Mesendoderm (in vitro differentiated cells): ENCODE measurements at regions not wholly inside any gene's neighbourhood (a gene's known extent, or its start where the extent isn't known, plus 50 kb on each side); places are given as distances from the start of the nearest gene placed in this dataset.

Source experiments
- DNase-seq: peaks from one replicate; pipeline ENCODE4 v3.0.0; 2013
- H2AK5ac ChIP-seq: 2 replicates; pipeline ENCODE4 v1.6.1; 2013; ENCODE audit warnings: low read length, inconsistent platforms
- H2BK120ac ChIP-seq: 2 replicates; pipeline ENCODE4 v1.6.1; 2013; ENCODE audit warnings: low read depth, mild to moderate bottlenecking, low read length, moderate library complexity, mixed read lengths
- H2BK15ac ChIP-seq: replicated peaks from 2 replicates; pipeline ENCODE4 v1.6.1; 2013; ENCODE audit warnings: low read depth, mild to moderate bottlenecking, moderate library complexity
- H2BK5ac ChIP-seq: 2 replicates; pipeline ENCODE4 v1.6.1; 2013; ENCODE audit warnings: low read length, inconsistent platforms
- H3K18ac ChIP-seq: 2 replicates; pipeline ENCODE4 v1.6.1; 2013; ENCODE audit warnings: mild to moderate bottlenecking, low read length, mixed read lengths
- H3K23ac ChIP-seq: one replicate; pipeline ENCODE4 v1.6.1; 2013; ENCODE audit warnings: low read length
- H3K27ac ChIP-seq: 2 replicates; pipeline ENCODE4 v1.5.1; 2013; ENCODE audit warnings: low read depth, mild to moderate bottlenecking, inconsistent platforms, low read length, moderate library complexity
- H3K27me3 ChIP-seq: 2 replicates; pipeline ENCODE4 v1.6.1; 2013; ENCODE audit warnings: low read length, control low read depth, mild to moderate bottlenecking, inconsistent platforms; ENCODE audit not compliant: insufficient read depth, poor library complexity
- H3K36me3 ChIP-seq: 2 replicates; pipeline ENCODE4 v1.6.1; 2013; ENCODE audit warnings: low read length, inconsistent platforms; ENCODE audit not compliant: control insufficient read depth, insufficient read depth
- H3K4ac ChIP-seq: one replicate; pipeline ENCODE4 v1.6.1; 2013; ENCODE audit warnings: low read depth, mild to moderate bottlenecking, low read length, moderate library complexity
- H3K4me1 ChIP-seq: 2 replicates; pipeline ENCODE4 v1.6.1; 2013; ENCODE audit warnings: low read depth, low read length, inconsistent platforms; ENCODE audit not compliant: control insufficient read depth
- H3K4me2 ChIP-seq: 2 replicates; pipeline ENCODE4 v1.6.1; 2013; ENCODE audit warnings: low read length
- H3K4me3 ChIP-seq: 2 replicates; pipeline ENCODE4 v1.5.1; 2013; ENCODE audit warnings: mild to moderate bottlenecking, low read length
- H3K56ac ChIP-seq: one replicate; pipeline ENCODE4 v1.6.1; 2013; ENCODE audit warnings: low read length
- H3K79me1 ChIP-seq: 2 replicates; pipeline ENCODE4 v1.6.1; 2013; ENCODE audit warnings: low read length, inconsistent platforms
- H3K79me2 ChIP-seq: 2 replicates; pipeline ENCODE4 v1.6.1; 2013; ENCODE audit warnings: mild to moderate bottlenecking, low read length; ENCODE audit not compliant: control insufficient read depth, insufficient read depth
- H3K9ac ChIP-seq: 2 replicates; pipeline ENCODE4 v1.6.1; 2013; ENCODE audit warnings: low read length, inconsistent platforms
- H4K5ac ChIP-seq: one replicate; pipeline ENCODE4 v1.6.1; 2013; ENCODE audit warnings: low read length
- H4K8ac ChIP-seq: one replicate; pipeline ENCODE4 v1.6.1; 2013; ENCODE audit warnings: low read depth, mild to moderate bottlenecking, control low read depth, low read length, moderate library complexity
- WGBS: extraction: QIAGEN DNeasy Blood & Tissue Kit; methylation state at CpG from one replicate; pipeline ENCODE4 v1.1.7; 2013; ENCODE audit warnings: low lambda C conversion rate, missing lambda C conversion rate; ENCODE audit not compliant: insufficient coverage; ENCODE audit errors: extremely low coverage; 5-methylcytosine and 5-hydroxymethylcytosine counted together

GRCh38 chr6:166004876-166005275 is 162.8 kb downstream of the TBXT start:
- WGBS = no CpG with 5 or more reads among the region's 12 CpGs
- Histone ChIP-seq H3K23ac (no peak overlapping the region), H3K79me2 (no peaks in the 10 kb centered on the region), H3K4me1 (peaks cover 6% of the 10 kb centered on the region), H3K56ac (no peak overlapping the region), H4K5ac (no peak overlapping the region), H2AK5ac (no peak overlapping the region), H2BK5ac (no peak overlapping the region), H3K79me1 (no peaks in the 10 kb centered on the region), H3K27me3 (peaks cover 30% of the 10 kb centered on the region), H2BK120ac (no peak overlapping the region), H2BK15ac (no peak overlapping the region), H3K27ac (no peak overlapping the region), H3K4me2 (no peak overlapping the region), H4K8ac (no peak overlapping the region), H3K9ac (no peak overlapping the region), H3K36me3 (no peaks in the 10 kb centered on the region), H3K18ac (no peak overlapping the region), H3K4me3 (no peak overlapping the region), H3K4ac (no peak overlapping the region)
- DNase-seq = no peak

DNA sequence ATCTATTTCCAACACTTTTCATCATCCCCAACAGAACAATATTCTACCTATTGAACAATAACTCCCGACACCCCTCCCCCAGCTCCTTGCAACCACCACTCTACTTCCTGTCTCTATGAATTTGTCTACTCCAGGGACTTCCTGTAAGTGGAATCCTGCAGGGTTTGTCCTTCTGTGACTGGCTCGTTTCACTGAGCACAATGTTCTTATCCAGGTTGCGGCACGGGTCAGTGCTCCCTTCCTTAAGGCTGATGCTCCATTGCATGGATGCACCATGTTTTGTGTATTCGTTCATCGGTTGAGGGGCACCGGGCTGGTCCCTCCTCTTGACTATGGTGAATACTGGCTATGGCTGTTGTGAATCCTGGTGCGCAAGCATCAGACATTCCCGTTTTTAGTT is 163.2 kb downstream of the TBXT start:
- no peaks in the 10 kb centered on the region for H3K79me1 ChIP-seq
- no peak overlapping the region for H2BK15ac ChIP-seq
- no peak overlapping the region for H4K8ac ChIP-seq
- H2BK120ac ChIP-seq = no peak overlapping the region
- H3K4me1 ChIP-seq = peaks cover 6% of the 10 kb centered on the region
- H3K27me3 ChIP-seq = peaks cover 27% of the 10 kb centered on the region
- H3K27ac ChIP-seq = no peak overlapping the region
- no peak overlapping the region for H2BK5ac ChIP-seq
- H3K4ac ChIP-seq = no peak overlapping the region
- no peak overlapping the region for H4K5ac ChIP-seq
- no peak for DNase-seq
- WGBS = no CpG with 5 or more reads among the region's 9 CpGs
- H3K4me2 ChIP-seq = no peak overlapping the region
- H3K56ac ChIP-seq = no peak overlapping the region
- H3K18ac ChIP-seq = no peak overlapping the region
- H3K9ac ChIP-seq = no peak overlapping the region
- H2AK5ac ChIP-seq = no peak overlapping the region
- H3K36me3 ChIP-seq = no peaks in the 10 kb centered on the region
- no peak overlapping the region for H3K4me3 ChIP-seq
- H3K23ac ChIP-seq = no peak overlapping the region
- no peaks in the 10 kb centered on the region for H3K79me2 ChIP-seq

- Histone ChIP-seq H2AK5ac (no peak overlapping the region), H3K27ac (no peak overlapping the region), H2BK120ac (no peak overlapping the region), H3K4ac (no peak overlapping the region), H3K18ac (no peak overlapping the region), H3K4me3 (no peak overlapping the region), H3K23ac (no peak overlapping the region), H3K9ac (no peak overlapping the region), H3K79me2 (no peaks in the 10 kb centered on the region), H2BK15ac (no peak overlapping the region), H4K8ac (no peak overlapping the region), H4K5ac (no peak overlapping the region), H3K79me1 (no peaks in the 10 kb centered on the region), H3K36me3 (no peaks in the 10 kb centered on the region), H2BK5ac (no peak overlapping the region), H3K56ac (no peak overlapping the region), H3K27me3 (peaks cover 27% of the 10 kb centered on the region), H3K4me2 (no peak overlapping the region), H3K4me1 (peaks cover 6% of the 10 kb centered on the region)
- WGBS = no CpG with 5 or more reads among the region's 3 CpGs
- DNase-seq = no peak
Measured at GRCh38 chr6:166003569-166003968, 164.1 kb downstream of the TBXT start.

DNA sequence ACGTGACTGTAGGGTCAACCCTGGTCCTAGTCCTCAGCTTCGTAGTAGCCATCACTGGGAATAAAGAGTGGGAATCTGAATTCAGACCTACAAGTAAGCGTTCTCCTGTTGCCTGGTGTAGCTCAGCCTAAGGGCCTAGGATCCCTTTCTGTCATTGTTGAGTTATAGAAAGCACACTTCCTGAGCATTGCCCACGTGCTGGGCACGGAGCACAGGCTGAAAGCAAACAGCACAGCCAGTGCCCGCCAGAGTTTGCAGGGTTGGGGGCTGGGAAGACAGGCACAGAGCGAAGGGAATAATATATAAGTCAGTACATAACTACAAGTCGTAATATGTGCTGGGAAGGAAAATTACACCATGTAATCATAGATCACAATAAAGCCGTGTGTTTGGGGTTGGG is 166.3 kb downstream of the TBXT start:
- H2AK5ac ChIP-seq = no peak overlapping the region
- H3K4me2 ChIP-seq = no peak overlapping the region
- no CpG with 5 or more reads among the region's 9 CpGs for WGBS
- H3K27me3 ChIP-seq = peaks cover 9% of the 10 kb centered on the region
- no peaks in the 10 kb centered on the region for H3K36me3 ChIP-seq
- H3K4me3 ChIP-seq = no peak overlapping the region
- H3K79me1 ChIP-seq = no peaks in the 10 kb centered on the region
- no peak overlapping the region for H3K23ac ChIP-seq
- no peak overlapping the region for H4K8ac ChIP-seq
- peaks cover 3% of the 10 kb centered on the region for H3K4me1 ChIP-seq
- H3K27ac ChIP-seq = no peak overlapping the region
- no peak overlapping the region for H2BK120ac ChIP-seq
- no peak for DNase-seq
- no peak overlapping the region for H2BK15ac ChIP-seq
- H3K56ac ChIP-seq = no peak overlapping the region
- H2BK5ac ChIP-seq = no peak overlapping the region
- H3K9ac ChIP-seq = no peak overlapping the region
- no peak overlapping the region for H3K18ac ChIP-seq
- no peak overlapping the region for H3K4ac ChIP-seq
- H4K5ac ChIP-seq = no peak overlapping the region
- H3K79me2 ChIP-seq = no peaks in the 10 kb centered on the region

GRCh38 chr6:165999279-165999678 is 168.4 kb downstream of the TBXT start:
- no peak overlapping the region for H2BK120ac ChIP-seq
- H3K9ac ChIP-seq = no peak overlapping the region
- H2BK5ac ChIP-seq = no peak overlapping the region
- no peaks in the 10 kb centered on the region for H3K4me1 ChIP-seq
- H2AK5ac ChIP-seq = no peak overlapping the region
- no peak overlapping the region for H3K23ac ChIP-seq
- H3K4me3 ChIP-seq = no peak overlapping the region
- H3K79me2 ChIP-seq = no peaks in the 10 kb centered on the region
- H3K27ac ChIP-seq = no peak overlapping the region
- DNase-seq = no peak
- no peak overlapping the region for H3K18ac ChIP-seq
- no peak overlapping the region for H4K5ac ChIP-seq
- no peaks in the 10 kb centered on the region for H3K36me3 ChIP-seq
- no CpG with 5 or more reads among the region's 8 CpGs for WGBS
- no peak overlapping the region for H3K56ac ChIP-seq
- H3K27me3 ChIP-seq = no peaks in the 10 kb centered on the region
- no peak overlapping the region for H3K4ac ChIP-seq
- no peak overlapping the region for H4K8ac ChIP-seq
- H3K4me2 ChIP-seq = no peak overlapping the region
- H3K79me1 ChIP-seq = no peaks in the 10 kb centered on the region
- no peak overlapping the region for H2BK15ac ChIP-seq

- no peak overlapping the region for H3K4me3 ChIP-seq
- no peaks in the 10 kb centered on the region for H3K79me2 ChIP-seq
- H3K4me1 ChIP-seq = no peaks in the 10 kb centered on the region
- H3K23ac ChIP-seq = no peak overlapping the region
- no peak overlapping the region for H2BK15ac ChIP-seq
- H3K9ac ChIP-seq = no peak overlapping the region
- H3K27ac ChIP-seq = no peak overlapping the region
- no peak overlapping the region for H2AK5ac ChIP-seq
- H3K56ac ChIP-seq = no peak overlapping the region
- no peaks in the 10 kb centered on the region for H3K36me3 ChIP-seq
- no peak overlapping the region for H4K8ac ChIP-seq
- no peaks in the 10 kb centered on the region for H3K79me1 ChIP-seq
- no peak overlapping the region for H3K4me2 ChIP-seq
- DNase-seq = no peak
- H3K4ac ChIP-seq = no peak overlapping the region
- H4K5ac ChIP-seq = no peak overlapping the region
- H2BK5ac ChIP-seq = no peak overlapping the region
- no peaks in the 10 kb centered on the region for H3K27me3 ChIP-seq
- H3K18ac ChIP-seq = no peak overlapping the region
- H2BK120ac ChIP-seq = no peak overlapping the region
- no CpG with 5 or more reads among the region's 3 CpGs for WGBS
Measured at GRCh38 chr6:165998072-165998471, 169.6 kb downstream of the TBXT start.
